Activated CD8-positive, alpha-beta T cell treated with anti-CD3 and anti-CD28 coated beads for 36 hours (primary cell): ENCODE measurements at regions not wholly inside any gene's neighbourhood (a gene's known extent, or its start where the extent isn't known, plus 50 kb on each side); places are given as distances from the start of the nearest gene placed in this dataset.
"Not testable (repeated sequence)": the region's sequence is repeated elsewhere in the genome, so short reads cannot be mapped to it uniquely, and the experiment has no call there.

ENCODE experiments used
- ATAC-seq: fragments of 200-7000 bp; cut with Tn5 transposase; one replicate; pipeline ENCODE4 v1.10.0; 2021; ENCODE audit warnings: mild to moderate bottlenecking, moderate library complexity
- CTCF ChIA-PET: fragments of 350-600 bp; sonication (Branson Sonifier 250); formaldehyde crosslinking; loops from one replicate; lab custom pipeline; 2021; ENCODE audit warnings: antibody characterized with exemption; lab: Charles Lee
- POLR2A ChIA-PET: fragments of 350-600 bp; sonication (Branson Sonifier 250); formaldehyde crosslinking; loops from one replicate; lab custom pipeline; 2021; ENCODE audit warnings: antibody characterized with exemption; lab: Charles Lee
- DNase-seq: peaks from one replicate; pipeline ENCODE4 v3.0.0-alpha.2; 2020
- H3K27ac Mint-ChIP-seq: one replicate; pipeline ENCODE4 v1.8.0; 2021; ENCODE audit warnings: mild to moderate bottlenecking, mixed read lengths
- H3K27me3 Mint-ChIP-seq: one replicate; pipeline ENCODE4 v1.8.0; 2021; ENCODE audit warnings: mixed read lengths
- H3K36me3 Mint-ChIP-seq: one replicate; pipeline ENCODE4 v1.8.0; 2021; ENCODE audit warnings: low read depth, mixed read lengths
- H3K4me1 Mint-ChIP-seq: one replicate; pipeline ENCODE4 v1.8.0; 2021; ENCODE audit warnings: low read depth, mixed read lengths
- H3K4me3 Mint-ChIP-seq: one replicate; pipeline ENCODE4 v1.8.0; 2021; ENCODE audit warnings: mild to moderate bottlenecking, moderate library complexity, mixed read lengths
- H3K9me3 Mint-ChIP-seq: one replicate; pipeline ENCODE4 v1.8.0; 2021; ENCODE audit warnings: mixed read lengths
- CTCF ChIP-seq: fragments of 200-600 bp; IDR thresholded peaks from one replicate; pipeline ENCODE4 v1.8.0; 2022; ENCODE audit warnings: antibody characterized with exemption, mild to moderate bottlenecking
- intact Hi-C: fragments of 100-400 bp; cut with micrococcal nuclease; formaldehyde crosslinking; loops from one replicate; pipeline ENCODE4 v1.10.0; 2022

DNA sequence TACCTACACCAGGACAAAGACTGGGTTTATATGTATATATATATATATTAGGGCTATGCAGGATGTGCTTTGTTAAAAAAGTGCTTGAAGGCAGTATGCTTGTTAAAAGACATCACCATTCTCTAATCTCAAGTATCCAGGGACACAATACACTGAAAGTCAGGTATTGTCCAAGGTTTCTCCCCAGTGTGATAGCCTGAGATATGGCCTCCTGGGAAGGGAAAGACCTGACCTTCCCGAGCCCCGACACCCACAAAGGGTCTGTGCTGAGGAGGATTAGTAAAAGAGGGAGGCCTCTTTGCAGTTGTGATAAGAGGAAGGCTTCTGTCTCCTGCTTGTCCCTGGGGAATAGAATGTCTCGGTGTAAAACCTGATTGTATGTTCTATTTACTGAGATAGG lies 156.9 kb downstream of the GPX5 start:
- TF ChIP-seq CTCF = no peak
- Mint-ChIP-seq H3K4me1 (no peaks in the 10 kb centered on the region), H3K36me3 (no peaks in the 10 kb centered on the region), H3K4me3 (no peak overlapping the region), H3K27ac (no peak overlapping the region), H3K9me3 (no peaks in the 10 kb centered on the region), H3K27me3 (peaks cover 74% of the 10 kb centered on the region)
- ChIA-PET CTCF (interaction anchor here (1.0 kb wide), 1 partner anchor 155 kb away, joined by 3 read pairs; no protein-coding TSS in a partner anchor), POLR2A (no interaction called here)
- ATAC-seq (no peak), DNase-seq (no peak)
- intact Hi-C loops = loop anchor here (10.0 kb wide), 1 partner anchor 188 kb away; no protein-coding TSS in a partner anchor

DNA sequence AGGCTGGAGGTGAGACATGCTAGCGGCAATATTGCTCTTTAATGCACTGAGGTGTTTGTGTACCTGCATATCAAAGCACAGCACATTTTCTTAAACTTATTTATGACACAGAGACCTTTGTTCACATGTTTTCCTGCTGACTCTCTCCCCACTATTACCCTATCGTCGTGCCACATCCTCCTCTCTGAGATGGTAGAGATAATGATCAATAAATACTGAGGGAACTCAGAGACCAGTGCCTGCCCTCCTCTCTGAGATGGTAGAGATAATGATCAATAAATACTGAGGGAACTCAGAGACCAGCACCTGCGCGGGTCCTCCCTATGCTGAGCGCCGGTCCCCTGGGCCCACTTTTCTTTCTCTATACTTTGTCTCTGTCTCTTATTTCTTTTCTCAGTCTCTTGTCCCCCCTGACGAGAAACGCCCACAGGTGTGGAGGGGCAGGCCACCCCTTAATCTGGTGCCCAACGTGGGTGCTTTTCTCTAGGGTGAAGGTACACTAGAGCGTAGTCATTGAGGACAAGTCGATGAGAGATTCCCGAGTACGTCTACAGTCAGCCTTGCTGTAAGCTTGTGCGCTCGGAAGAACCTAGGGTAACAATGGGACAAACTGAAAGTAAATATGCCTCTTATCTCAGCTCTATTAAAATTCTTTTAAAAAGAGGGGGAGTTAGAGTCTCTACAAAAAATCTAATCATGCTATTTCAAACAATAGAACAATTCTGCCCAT lies 157.4 kb downstream of the GPX5 start:
- ATAC-seq, CTCF ChIA-PET, POLR2A ChIA-PET, H3K9me3 Mint-ChIP-seq, H3K4me1 Mint-ChIP-seq, H3K27ac Mint-ChIP-seq, H3K4me3 Mint-ChIP-seq, DNase-seq, H3K36me3 Mint-ChIP-seq: not testable (repeated sequence)
- H3K27me3 Mint-ChIP-seq = peaks cover 74% of the 10 kb centered on the region
- intact Hi-C loops = loop anchor here (10.0 kb wide), 1 partner anchor 188 kb away; no protein-coding TSS in a partner anchor

DNA sequence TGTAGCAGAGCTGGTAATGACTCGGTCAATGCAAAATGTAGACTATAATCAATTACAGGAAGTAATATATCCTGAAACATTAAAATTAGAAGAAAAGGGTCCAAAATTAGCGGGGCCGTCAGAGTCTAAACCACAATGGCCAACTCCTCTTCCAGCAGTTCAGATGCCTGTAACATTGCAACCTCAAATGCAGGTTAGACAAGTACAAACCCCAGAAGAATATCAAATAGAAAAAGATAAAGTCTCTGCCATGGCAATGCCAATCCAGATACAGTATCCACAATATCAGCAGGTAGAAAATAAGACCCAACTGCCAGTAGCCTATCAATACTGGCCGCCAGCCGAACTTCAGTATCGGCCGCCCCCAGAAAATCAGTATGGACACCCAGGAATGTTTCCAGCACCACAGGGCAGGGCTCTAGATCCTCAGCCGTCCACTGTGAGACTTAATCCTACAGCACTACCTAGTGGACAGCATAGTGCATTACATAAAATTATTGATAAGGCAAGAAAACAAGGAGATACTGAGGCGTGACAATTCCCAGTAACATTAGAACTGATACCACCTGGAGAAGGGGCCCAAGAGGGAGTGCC lies 158.4 kb downstream of the GPX5 start:
- Mint-ChIP-seq H3K9me3 (no peaks in the 10 kb centered on the region), H3K4me1 (no peaks in the 10 kb centered on the region), H3K27ac (no peak overlapping the region), H3K36me3 (no peaks in the 10 kb centered on the region), H3K4me3 (no peak overlapping the region), H3K27me3 (peaks cover 77% of the 10 kb centered on the region)
- TF ChIP-seq CTCF = peak; percentile 72
- ChIA-PET CTCF (interaction anchor here (1.0 to 2.2 kb wide), 5 partner anchors 9 to 330 kb away, joined by 3 to 7 read pairs (median 3); no protein-coding TSS in a partner anchor), POLR2A (interaction anchor here (1.1 kb wide), 1 partner anchor 19 kb away, joined by 3 read pairs; no protein-coding TSS in a partner anchor)
- DNase-seq = no peak
- intact Hi-C loops = loop anchor here (10.0 kb wide), 1 partner anchor 189 kb away; no protein-coding TSS in a partner anchor
- ATAC-seq = peak; percentile 64

DNA sequence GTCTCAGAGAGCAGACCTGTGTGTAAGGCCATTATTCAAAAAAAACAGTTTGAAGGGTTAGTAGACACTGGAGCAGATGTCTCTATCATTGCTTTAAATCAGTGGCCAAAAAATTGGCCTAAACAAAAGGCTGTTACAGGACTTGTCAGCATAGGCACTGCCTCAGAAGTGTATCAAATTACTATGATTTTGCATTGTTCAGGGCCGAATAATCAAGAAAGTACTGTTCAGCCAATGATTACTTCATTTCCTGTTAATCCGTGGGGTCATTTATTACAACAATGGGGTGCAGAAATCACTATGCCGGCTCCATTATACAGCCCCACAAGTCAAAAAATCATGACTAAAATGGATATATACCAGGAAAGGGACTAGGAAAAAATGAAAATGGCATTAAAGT lies 160.3 kb downstream of the GPX5 start:
- peaks cover 79% of the 10 kb centered on the region for H3K27me3 Mint-ChIP-seq
- ATAC-seq, H3K9me3 Mint-ChIP-seq, H3K36me3 Mint-ChIP-seq, POLR2A ChIA-PET, DNase-seq, H3K4me1 Mint-ChIP-seq, H3K27ac Mint-ChIP-seq, H3K4me3 Mint-ChIP-seq: not testable (repeated sequence)
- intact Hi-C loops = loop anchor here (2.0 to 10.0 kb wide), 2 partner anchors 191 to 331 kb away; no protein-coding TSS in a partner anchor
- CTCF ChIA-PET = interaction anchor here (1.1 to 2.2 kb wide), 10 partner anchors 9 to 330 kb away, joined by 3 to 7 read pairs (median 4); no protein-coding TSS in a partner anchor

GRCh38 chr6:28686446-28687027 lies 160.9 kb downstream of the GPX5 start:
- H3K27ac Mint-ChIP-seq, H3K4me3 Mint-ChIP-seq, H3K36me3 Mint-ChIP-seq, POLR2A ChIA-PET, H3K4me1 Mint-ChIP-seq, H3K9me3 Mint-ChIP-seq, ATAC-seq: not testable (repeated sequence)
- intact Hi-C loops = loop anchor here (2.0 to 10.0 kb wide), 2 partner anchors 192 to 330 kb away; no protein-coding TSS in a partner anchor
- H3K27me3 Mint-ChIP-seq = peaks cover 80% of the 10 kb centered on the region
- CTCF ChIA-PET = interaction anchor here (0.7 to 1.1 kb wide), 9 partner anchors 12 to 334 kb away, joined by 3 to 10 read pairs (median 4); no protein-coding TSS in a partner anchor
- peak; percentile 78 for TF ChIP-seq CTCF
- peak; percentile 60 for DNase-seq

GRCh38 chr6:28687309-28687981 lies 161.8 kb downstream of the GPX5 start:
- intact Hi-C loops = loop anchor here (2.0 to 10.0 kb wide), 2 partner anchors 193 to 329 kb away; no protein-coding TSS in a partner anchor
- peaks cover 78% of the 10 kb centered on the region for H3K27me3 Mint-ChIP-seq
- ATAC-seq, H3K36me3 Mint-ChIP-seq, H3K4me1 Mint-ChIP-seq, DNase-seq, H3K4me3 Mint-ChIP-seq, H3K9me3 Mint-ChIP-seq, H3K27ac Mint-ChIP-seq, POLR2A ChIA-PET: not testable (repeated sequence)
- CTCF ChIA-PET = interaction anchor here (0.7 to 1.2 kb wide), 10 partner anchors 13 to 333 kb away, joined by 3 to 10 read pairs (median 4); no protein-coding TSS in a partner anchor

DNA sequence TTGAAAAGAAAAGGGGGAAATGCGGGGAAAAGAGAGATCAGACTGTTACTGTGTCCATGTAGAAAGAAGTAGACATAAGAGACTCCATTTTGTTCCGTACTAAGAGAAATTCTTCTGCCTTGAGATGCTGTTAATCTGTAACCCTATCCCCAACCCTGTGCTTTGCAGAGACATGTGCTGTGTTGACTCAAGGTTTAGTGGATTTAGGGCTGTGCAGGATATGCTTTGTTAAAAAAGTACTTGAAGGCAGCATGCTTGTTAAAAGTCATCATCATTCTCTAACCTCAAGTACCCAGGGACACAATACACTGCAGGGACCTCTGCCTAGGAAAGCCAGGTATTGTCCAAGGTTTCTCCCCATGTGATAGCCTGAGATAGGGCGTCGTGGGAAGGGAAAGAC lies 166.3 kb downstream of the GPX5 start:
- H3K4me1 Mint-ChIP-seq, H3K36me3 Mint-ChIP-seq, POLR2A ChIA-PET, H3K4me3 Mint-ChIP-seq, CTCF ChIA-PET, H3K9me3 Mint-ChIP-seq, DNase-seq, ATAC-seq, H3K27ac Mint-ChIP-seq, intact Hi-C loops: not testable (repeated sequence)
- peaks cover 81% of the 10 kb centered on the region for H3K27me3 Mint-ChIP-seq
